Gastroesophageal sphincter (tissue), 3 donors: ENCODE measurements at regions not wholly inside any gene's neighbourhood (a gene's known extent, or its start where the extent isn't known, plus 50 kb on each side); places are given as distances from the start of the nearest gene placed in this dataset.

ENCODE experiments used
- EP300 ChIP-seq: sonication (generic); formaldehyde crosslinking; IDR thresholded peaks from one replicate; pipeline ENCODE4 v1.6.1; 2017; ENCODE audit warnings: antibody characterized with exemption, mild to moderate bottlenecking
- POLR2A ChIP-seq, 2 donors: fragments of 450-650 bp; IDR thresholded peaks; one replicate each; pipeline ENCODE4 v1.6.1; 2017; ENCODE audit warnings: antibody characterized with exemption in 2 of 2, mild to moderate bottlenecking in 2 of 2, moderate library complexity in 1 of 2
- TF ChIP-seq, protein P1 (sequence below), 4 experiments: fragments of 200-600 bp in 2 of 4; fragments of 450-650 bp in 2 of 4; sonication (generic) in 1 of 4; IDR thresholded peaks; one replicate each; pipeline ENCODE4 v1.5.1; 2017 to 2019; ENCODE audit warnings: antibody characterized with exemption in 4 of 4, mild to moderate bottlenecking in 2 of 4, moderate library complexity in 2 of 4

DNA sequence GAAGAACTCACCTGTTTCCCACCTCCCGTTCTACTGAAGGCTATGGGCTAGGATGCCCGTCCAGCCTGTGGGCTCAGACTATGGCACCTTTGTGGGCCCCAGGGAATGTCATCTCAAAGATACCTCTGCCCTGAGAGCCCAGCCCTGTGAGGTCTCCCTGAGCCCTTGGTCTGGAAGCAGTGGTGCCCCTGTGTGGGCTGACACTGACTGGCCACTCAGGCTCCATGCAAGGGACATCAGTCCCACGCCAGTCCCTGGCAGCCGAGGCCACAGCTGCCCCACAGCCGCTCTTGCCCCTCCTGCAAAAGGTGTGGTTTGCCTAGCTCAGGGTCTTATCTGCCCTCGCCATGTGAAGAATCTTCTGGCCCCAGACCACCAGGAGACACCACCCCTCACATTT is 106.9 kb downstream of the KLF13 start:
- TF ChIP-seq, protein P1, sequence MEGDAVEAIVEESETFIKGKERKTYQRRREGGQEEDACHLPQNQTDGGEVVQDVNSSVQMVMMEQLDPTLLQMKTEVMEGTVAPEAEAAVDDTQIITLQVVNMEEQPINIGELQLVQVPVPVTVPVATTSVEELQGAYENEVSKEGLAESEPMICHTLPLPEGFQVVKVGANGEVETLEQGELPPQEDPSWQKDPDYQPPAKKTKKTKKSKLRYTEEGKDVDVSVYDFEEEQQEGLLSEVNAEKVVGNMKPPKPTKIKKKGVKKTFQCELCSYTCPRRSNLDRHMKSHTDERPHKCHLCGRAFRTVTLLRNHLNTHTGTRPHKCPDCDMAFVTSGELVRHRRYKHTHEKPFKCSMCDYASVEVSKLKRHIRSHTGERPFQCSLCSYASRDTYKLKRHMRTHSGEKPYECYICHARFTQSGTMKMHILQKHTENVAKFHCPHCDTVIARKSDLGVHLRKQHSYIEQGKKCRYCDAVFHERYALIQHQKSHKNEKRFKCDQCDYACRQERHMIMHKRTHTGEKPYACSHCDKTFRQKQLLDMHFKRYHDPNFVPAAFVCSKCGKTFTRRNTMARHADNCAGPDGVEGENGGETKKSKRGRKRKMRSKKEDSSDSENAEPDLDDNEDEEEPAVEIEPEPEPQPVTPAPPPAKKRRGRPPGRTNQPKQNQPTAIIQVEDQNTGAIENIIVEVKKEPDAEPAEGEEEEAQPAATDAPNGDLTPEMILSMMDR (IDR thresholded peaks at IDR 0.05): no peak
- TF ChIP-seq EP300 (no peak), POLR2A (IDR thresholded peaks at IDR 0.05) (no peak)
